ENCODE measurements at regions not wholly inside any gene's neighbourhood (a gene's known extent, or its start where the extent isn't known, plus 50 kb on each side); places are given as distances from the start of the nearest gene placed in this dataset.

DNA sequence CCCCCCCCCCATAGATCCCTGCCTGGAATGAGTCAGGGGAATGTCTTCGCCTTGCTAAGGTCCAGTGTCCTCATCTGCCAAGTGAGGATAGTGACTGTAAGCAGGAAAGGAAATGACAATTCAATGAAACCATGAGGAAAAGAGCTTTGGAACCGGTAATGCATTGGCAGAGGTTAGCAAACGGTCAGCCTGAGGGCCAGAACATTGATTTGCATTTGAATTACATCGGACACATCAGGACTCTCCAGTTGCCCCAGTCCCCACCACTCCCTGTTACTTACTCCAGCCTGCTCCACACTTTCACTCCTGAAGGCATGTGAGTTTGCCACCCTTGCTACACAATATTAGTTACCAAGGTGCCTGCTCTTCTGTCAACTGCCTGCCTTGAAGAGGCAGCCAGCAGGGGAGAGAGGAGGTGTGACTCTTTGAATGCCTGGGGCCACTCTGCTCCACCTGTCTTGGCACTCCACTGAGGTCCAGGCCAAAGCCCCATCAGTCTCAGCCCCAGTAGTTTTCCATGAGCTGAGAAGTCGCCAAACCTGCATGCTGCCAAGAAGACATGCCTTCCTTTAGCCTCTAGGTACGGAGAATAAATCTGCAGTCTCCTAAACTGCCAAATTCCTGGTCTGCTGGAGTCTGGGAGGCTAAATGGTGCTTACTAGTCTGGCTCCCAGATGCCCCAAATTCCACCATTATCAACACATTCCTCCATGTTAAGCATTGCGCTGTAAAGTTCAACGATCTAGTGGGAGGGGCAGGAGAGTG is 191.7 kb upstream of the TLE3 start:
- no peak overlapping the region for H3K4me3 ChIP-seq (ENCODE audit: low read length)
- no peak overlapping the region for H3K27ac ChIP-seq (ENCODE audit: low read length)
- H3K9me2 ChIP-seq (ENCODE audit: insufficient read depth, low read length) = no peaks in the 10 kb centered on the region
- no peaks in the 10 kb centered on the region for H3K79me2 ChIP-seq (replicated peaks; ENCODE audit: insufficient read depth, low read length)
- no peak overlapping the region for H3K9ac ChIP-seq (ENCODE audit: low read length)
- H3K4me2 ChIP-seq (ENCODE audit: low read length) = no peak overlapping the region
- no peak overlapping the region for H2AFZ ChIP-seq (ENCODE audit: low read depth, low read length)
- TF ChIP-seq POLR2AphosphoS5 (IDR thresholded peaks at IDR 0.05) (no peak), RAD21 (conservative IDR thresholded peaks at IDR 0.05) (no peak), TAF1 (IDR thresholded peaks at IDR 0.05; ENCODE audit: low read depth) (no peak), SMC3 (conservative IDR thresholded peaks at IDR 0.05; ENCODE audit: poor library complexity) (no peak), EZH2 (IDR thresholded peaks at IDR 0.05; ENCODE audit: borderline replicate concordance, insufficient read depth, low read length, poor library complexity, severe bottlenecking) (no peak), MXI1 (conservative IDR thresholded peaks at IDR 0.05; ENCODE audit: poor library complexity, severe bottlenecking) (no peak), EP300 (conservative IDR thresholded peaks at IDR 0.05; ENCODE audit: poor library complexity, severe bottlenecking) (no peak)
- TF ChIP-seq, protein P1, sequence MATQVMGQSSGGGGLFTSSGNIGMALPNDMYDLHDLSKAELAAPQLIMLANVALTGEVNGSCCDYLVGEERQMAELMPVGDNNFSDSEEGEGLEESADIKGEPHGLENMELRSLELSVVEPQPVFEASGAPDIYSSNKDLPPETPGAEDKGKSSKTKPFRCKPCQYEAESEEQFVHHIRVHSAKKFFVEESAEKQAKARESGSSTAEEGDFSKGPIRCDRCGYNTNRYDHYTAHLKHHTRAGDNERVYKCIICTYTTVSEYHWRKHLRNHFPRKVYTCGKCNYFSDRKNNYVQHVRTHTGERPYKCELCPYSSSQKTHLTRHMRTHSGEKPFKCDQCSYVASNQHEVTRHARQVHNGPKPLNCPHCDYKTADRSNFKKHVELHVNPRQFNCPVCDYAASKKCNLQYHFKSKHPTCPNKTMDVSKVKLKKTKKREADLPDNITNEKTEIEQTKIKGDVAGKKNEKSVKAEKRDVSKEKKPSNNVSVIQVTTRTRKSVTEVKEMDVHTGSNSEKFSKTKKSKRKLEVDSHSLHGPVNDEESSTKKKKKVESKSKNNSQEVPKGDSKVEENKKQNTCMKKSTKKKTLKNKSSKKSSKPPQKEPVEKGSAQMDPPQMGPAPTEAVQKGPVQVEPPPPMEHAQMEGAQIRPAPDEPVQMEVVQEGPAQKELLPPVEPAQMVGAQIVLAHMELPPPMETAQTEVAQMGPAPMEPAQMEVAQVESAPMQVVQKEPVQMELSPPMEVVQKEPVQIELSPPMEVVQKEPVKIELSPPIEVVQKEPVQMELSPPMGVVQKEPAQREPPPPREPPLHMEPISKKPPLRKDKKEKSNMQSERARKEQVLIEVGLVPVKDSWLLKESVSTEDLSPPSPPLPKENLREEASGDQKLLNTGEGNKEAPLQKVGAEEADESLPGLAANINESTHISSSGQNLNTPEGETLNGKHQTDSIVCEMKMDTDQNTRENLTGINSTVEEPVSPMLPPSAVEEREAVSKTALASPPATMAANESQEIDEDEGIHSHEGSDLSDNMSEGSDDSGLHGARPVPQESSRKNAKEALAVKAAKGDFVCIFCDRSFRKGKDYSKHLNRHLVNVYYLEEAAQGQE (IDR thresholded peaks at IDR 0.05; ENCODE audit: borderline replicate concordance) = no peak
- TF ChIP-seq, protein P2, sequence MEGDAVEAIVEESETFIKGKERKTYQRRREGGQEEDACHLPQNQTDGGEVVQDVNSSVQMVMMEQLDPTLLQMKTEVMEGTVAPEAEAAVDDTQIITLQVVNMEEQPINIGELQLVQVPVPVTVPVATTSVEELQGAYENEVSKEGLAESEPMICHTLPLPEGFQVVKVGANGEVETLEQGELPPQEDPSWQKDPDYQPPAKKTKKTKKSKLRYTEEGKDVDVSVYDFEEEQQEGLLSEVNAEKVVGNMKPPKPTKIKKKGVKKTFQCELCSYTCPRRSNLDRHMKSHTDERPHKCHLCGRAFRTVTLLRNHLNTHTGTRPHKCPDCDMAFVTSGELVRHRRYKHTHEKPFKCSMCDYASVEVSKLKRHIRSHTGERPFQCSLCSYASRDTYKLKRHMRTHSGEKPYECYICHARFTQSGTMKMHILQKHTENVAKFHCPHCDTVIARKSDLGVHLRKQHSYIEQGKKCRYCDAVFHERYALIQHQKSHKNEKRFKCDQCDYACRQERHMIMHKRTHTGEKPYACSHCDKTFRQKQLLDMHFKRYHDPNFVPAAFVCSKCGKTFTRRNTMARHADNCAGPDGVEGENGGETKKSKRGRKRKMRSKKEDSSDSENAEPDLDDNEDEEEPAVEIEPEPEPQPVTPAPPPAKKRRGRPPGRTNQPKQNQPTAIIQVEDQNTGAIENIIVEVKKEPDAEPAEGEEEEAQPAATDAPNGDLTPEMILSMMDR (IDR thresholded peaks at IDR 0.05; ENCODE audit: poor library complexity, severe bottlenecking) = no peak
- H3F3A ChIP-seq (ENCODE audit: insufficient read depth, low read length, poor library complexity, severe bottlenecking) = no peaks in the 10 kb centered on the region
- H3K9me3 ChIP-seq (ENCODE audit: low read length) = no peaks in the 10 kb centered on the region
- no peaks in the 10 kb centered on the region for H4K20me1 ChIP-seq (ENCODE audit: insufficient read depth)
- no peaks in the 10 kb centered on the region for H3K27me3 ChIP-seq (ENCODE audit: insufficient read depth, low read depth, low read length)
- no peaks in the 10 kb centered on the region for H3K36me3 ChIP-seq (ENCODE audit: insufficient read depth, low read length)

DNA sequence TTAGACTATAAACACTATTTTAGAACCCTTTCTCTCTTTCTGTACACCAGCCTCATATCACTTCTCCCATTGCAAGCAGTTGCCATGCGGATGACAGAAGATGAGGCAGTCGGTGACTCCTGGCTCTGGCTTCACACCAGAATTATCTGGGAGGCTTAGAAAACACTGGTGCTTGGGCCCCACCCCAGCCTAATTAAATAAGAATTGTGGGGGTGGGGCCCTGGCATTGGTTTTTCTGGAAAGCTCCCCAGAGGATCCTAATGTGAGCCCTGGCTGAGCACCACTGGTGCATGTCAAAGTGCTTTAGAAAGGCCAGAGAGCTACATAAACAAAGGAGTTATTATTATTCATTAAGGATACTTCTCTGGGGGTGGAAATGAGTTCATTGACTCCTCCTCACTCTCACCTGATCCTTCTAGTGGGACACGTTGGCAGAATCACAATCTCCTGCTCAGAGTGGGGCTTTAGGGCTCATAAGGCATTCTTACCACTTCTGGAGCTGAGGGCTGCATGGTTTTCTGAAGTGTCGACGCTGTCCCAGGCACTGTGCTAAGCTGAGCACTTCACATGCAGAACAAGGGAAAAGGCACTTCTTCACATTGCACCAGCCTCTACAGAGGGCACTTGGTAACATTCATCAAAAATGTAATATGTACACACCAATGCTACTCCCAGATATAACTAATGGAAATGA is 188.5 kb upstream of the TLE3 start:
- H3K9me2 ChIP-seq (ENCODE audit: insufficient read depth, low read length) = no peaks in the 10 kb centered on the region
- no peak overlapping the region for H2AFZ ChIP-seq (ENCODE audit: low read depth, low read length)
- H3K27ac ChIP-seq (ENCODE audit: low read length) = no peak overlapping the region
- H3K36me3 ChIP-seq (ENCODE audit: insufficient read depth, low read length) = no peaks in the 10 kb centered on the region
- no peak overlapping the region for H3K9ac ChIP-seq (ENCODE audit: low read length)
- H3K79me2 ChIP-seq (replicated peaks; ENCODE audit: insufficient read depth, low read length) = no peaks in the 10 kb centered on the region
- no peaks in the 10 kb centered on the region for H3K27me3 ChIP-seq (ENCODE audit: insufficient read depth, low read depth, low read length)
- H3F3A ChIP-seq (ENCODE audit: insufficient read depth, low read length, poor library complexity, severe bottlenecking) = no peaks in the 10 kb centered on the region
- no peak overlapping the region for H3K4me2 ChIP-seq (ENCODE audit: low read length)
- no peaks in the 10 kb centered on the region for H4K20me1 ChIP-seq (ENCODE audit: insufficient read depth)
- TF ChIP-seq EP300 (conservative IDR thresholded peaks at IDR 0.05; ENCODE audit: poor library complexity, severe bottlenecking) (no peak), SMC3 (conservative IDR thresholded peaks at IDR 0.05; ENCODE audit: poor library complexity) (no peak), MXI1 (conservative IDR thresholded peaks at IDR 0.05; ENCODE audit: poor library complexity, severe bottlenecking) (no peak)
- no peak overlapping the region for H3K4me3 ChIP-seq (ENCODE audit: low read length)
- no peaks in the 10 kb centered on the region for H3K9me3 ChIP-seq (ENCODE audit: low read length)

All from neural cell (in vitro differentiated cells).